SK-N-SH treated with all-trans-retinoic acid at 6 μM for 48 hours (cell line): ENCODE measurements at regions not wholly inside any gene's neighbourhood (a gene's known extent, or its start where the extent isn't known, plus 50 kb on each side); places are given as distances from the start of the nearest gene placed in this dataset.

Source experiments
- ATAC-seq: fragments of 200-7000 bp; cut with Tn5 transposase; 3 replicates; pipeline ENCODE4 v1.9.1; 2020; ENCODE audit warnings: mild to moderate bottlenecking, moderate library complexity
- ARNTL ChIP-seq: fragments of 450-650 bp; formaldehyde crosslinking; IDR thresholded peaks from 2 replicates; pipeline ENCODE4 v1.5.0; 2020; ENCODE audit warnings: low read depth, mild to moderate bottlenecking, moderate library complexity, borderline replicate concordance
- CSDC2 ChIP-seq: fragments of 250-450 bp; sonication (Bioruptor Pico); IDR thresholded peaks from 2 replicates; pipeline ENCODE4 v1.5.0; 2020; ENCODE audit warnings: mild to moderate bottlenecking, moderate library complexity
- CSRNP3 ChIP-seq: fragments of 250-450 bp; sonication (Bioruptor Pico); IDR thresholded peaks from 2 replicates; pipeline ENCODE4 v1.5.1; 2021; ENCODE audit warnings: mild to moderate bottlenecking, moderate library complexity
- ESRRG ChIP-seq: fragments of 250-450 bp; sonication (Bioruptor Pico); IDR thresholded peaks from 2 replicates; pipeline ENCODE4 v1.6.1; 2021; ENCODE audit warnings: mild to moderate bottlenecking
- GLIS3 ChIP-seq: fragments of 250-450 bp; sonication (Bioruptor Pico); IDR thresholded peaks from 2 replicates; pipeline ENCODE4 v1.5.0; 2020; ENCODE audit warnings: mild to moderate bottlenecking, moderate library complexity
- OSR1 ChIP-seq: fragments of 250-450 bp; sonication (Bioruptor Pico); IDR thresholded peaks from 2 replicates; pipeline ENCODE4 v1.8.0; 2022; ENCODE audit warnings: moderate library complexity, mild to moderate bottlenecking, inconsistent platforms
- PATZ1 ChIP-seq: fragments of 250-450 bp; sonication (Bioruptor Pico); IDR thresholded peaks from 2 replicates; pipeline ENCODE4 v1.8.0; 2020; ENCODE audit warnings: mild to moderate bottlenecking, moderate library complexity, borderline replicate concordance
- POU6F1 ChIP-seq: fragments of 250-450 bp; sonication (Bioruptor Pico); IDR thresholded peaks from 2 replicates; pipeline ENCODE4 v1.8.0; 2021; ENCODE audit warnings: low read depth, mild to moderate bottlenecking, moderate library complexity, borderline replicate concordance
- PPARA ChIP-seq: fragments of 250-450 bp; sonication (Bioruptor Pico); IDR thresholded peaks from 2 replicates; pipeline ENCODE4 v1.5.0; 2020; ENCODE audit warnings: mild to moderate bottlenecking, borderline replicate concordance
- RARB ChIP-seq: fragments of 250-450 bp; sonication (Bioruptor Pico); IDR thresholded peaks from 2 replicates; pipeline ENCODE4 v1.8.0; 2021; ENCODE audit warnings: mild to moderate bottlenecking, moderate library complexity
- SNAI2 ChIP-seq: fragments of 250-450 bp; sonication (Bioruptor Pico); IDR thresholded peaks from 2 replicates; pipeline ENCODE4 v1.5.0; 2020; ENCODE audit warnings: mild to moderate bottlenecking, moderate library complexity
- TCF4 ChIP-seq: fragments of 250-450 bp; sonication (Bioruptor Pico); IDR thresholded peaks from 2 replicates; pipeline ENCODE4 v1.8.0; 2021; ENCODE audit warnings: mild to moderate bottlenecking, moderate library complexity, borderline replicate concordance
- TOX ChIP-seq: fragments of 250-450 bp; sonication (Bioruptor Pico); IDR thresholded peaks from 2 replicates; pipeline ENCODE4 v1.8.0; 2021; ENCODE audit warnings: mild to moderate bottlenecking, moderate library complexity, borderline replicate concordance
- ZC3H10 ChIP-seq: fragments of 250-450 bp; sonication (Bioruptor Pico); IDR thresholded peaks from 2 replicates; pipeline ENCODE4 v1.5.1; 2021; ENCODE audit warnings: mild to moderate bottlenecking, moderate library complexity
- ZFP3 ChIP-seq: fragments of 250-450 bp; sonication (Bioruptor Pico); IDR thresholded peaks from 2 replicates; pipeline ENCODE4 v1.5.0; 2020; ENCODE audit warnings: mild to moderate bottlenecking, moderate library complexity
- ZFP30 ChIP-seq: fragments of 450-650 bp; formaldehyde crosslinking; IDR thresholded peaks from 2 replicates; pipeline ENCODE4 v1.5.0; 2022; ENCODE audit warnings: mild to moderate bottlenecking, moderate library complexity
- ZNF565 ChIP-seq: fragments of 450-650 bp; formaldehyde crosslinking; conservative IDR thresholded peaks from 2 replicates; pipeline ENCODE4 v1.5.0; 2020; ENCODE audit warnings: low read depth, mild to moderate bottlenecking, moderate library complexity
- ZNF70 ChIP-seq: fragments of 450-650 bp; formaldehyde crosslinking; IDR thresholded peaks from 2 replicates; pipeline ENCODE4 v1.5.0; 2020; ENCODE audit warnings: mild to moderate bottlenecking, moderate library complexity
- ZNF8 ChIP-seq: fragments of 450-650 bp; formaldehyde crosslinking; IDR thresholded peaks from 2 replicates; pipeline ENCODE4 v1.5.0; 2020; ENCODE audit warnings: mild to moderate bottlenecking, moderate library complexity
- TF ChIP-seq, protein P1 (sequence below): fragments of 250-450 bp; sonication (Bioruptor Pico); IDR thresholded peaks from 2 replicates; pipeline ENCODE4 v1.5.0; 2020; ENCODE audit warnings: mild to moderate bottlenecking, moderate library complexity

DNA sequence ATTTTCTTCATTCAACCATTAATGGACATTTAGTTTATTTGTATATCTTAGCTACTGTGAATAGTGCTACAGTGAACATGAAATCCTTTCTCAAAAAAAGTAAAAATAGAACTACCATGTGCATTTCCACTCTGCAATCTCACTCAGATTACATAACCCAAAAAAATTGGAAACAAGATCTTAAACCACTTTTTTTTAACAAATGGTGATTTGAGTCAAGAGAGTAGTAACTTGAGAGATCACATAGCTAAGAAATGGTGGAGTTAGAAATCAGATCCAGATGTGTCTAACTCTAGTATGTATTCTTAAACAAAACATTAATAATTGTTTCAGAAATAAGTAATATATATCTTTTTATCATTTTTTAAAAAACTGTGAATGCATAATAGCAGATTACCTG, 318.3 kb upstream of the SGCG start (continued):
- TF ChIP-seq, protein P1, sequence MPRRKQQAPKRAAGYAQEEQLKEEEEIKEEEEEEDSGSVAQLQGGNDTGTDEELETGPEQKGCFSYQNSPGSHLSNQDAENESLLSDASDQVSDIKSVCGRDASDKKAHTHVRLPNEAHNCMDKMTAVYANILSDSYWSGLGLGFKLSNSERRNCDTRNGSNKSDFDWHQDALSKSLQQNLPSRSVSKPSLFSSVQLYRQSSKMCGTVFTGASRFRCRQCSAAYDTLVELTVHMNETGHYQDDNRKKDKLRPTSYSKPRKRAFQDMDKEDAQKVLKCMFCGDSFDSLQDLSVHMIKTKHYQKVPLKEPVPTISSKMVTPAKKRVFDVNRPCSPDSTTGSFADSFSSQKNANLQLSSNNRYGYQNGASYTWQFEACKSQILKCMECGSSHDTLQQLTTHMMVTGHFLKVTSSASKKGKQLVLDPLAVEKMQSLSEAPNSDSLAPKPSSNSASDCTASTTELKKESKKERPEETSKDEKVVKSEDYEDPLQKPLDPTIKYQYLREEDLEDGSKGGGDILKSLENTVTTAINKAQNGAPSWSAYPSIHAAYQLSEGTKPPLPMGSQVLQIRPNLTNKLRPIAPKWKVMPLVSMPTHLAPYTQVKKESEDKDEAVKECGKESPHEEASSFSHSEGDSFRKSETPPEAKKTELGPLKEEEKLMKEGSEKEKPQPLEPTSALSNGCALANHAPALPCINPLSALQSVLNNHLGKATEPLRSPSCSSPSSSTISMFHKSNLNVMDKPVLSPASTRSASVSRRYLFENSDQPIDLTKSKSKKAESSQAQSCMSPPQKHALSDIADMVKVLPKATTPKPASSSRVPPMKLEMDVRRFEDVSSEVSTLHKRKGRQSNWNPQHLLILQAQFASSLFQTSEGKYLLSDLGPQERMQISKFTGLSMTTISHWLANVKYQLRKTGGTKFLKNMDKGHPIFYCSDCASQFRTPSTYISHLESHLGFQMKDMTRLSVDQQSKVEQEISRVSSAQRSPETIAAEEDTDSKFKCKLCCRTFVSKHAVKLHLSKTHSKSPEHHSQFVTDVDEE (CRISPR knock-in tag) = no peak
- TF ChIP-seq ZFP3 (CRISPR knock-in tag) = no peak
- TF ChIP-seq ESRRG (CRISPR knock-in tag) = no peak
- no peak for TF ChIP-seq ZNF70 (CRISPR knock-in tag)
- TF ChIP-seq CSDC2 = no peak
- TF ChIP-seq SNAI2 (CRISPR knock-in tag) = no peak
- TF ChIP-seq, all 23 proteins: peak for 0

- no peak for ATAC-seq
- no peak for TF ChIP-seq ZFP30 (CRISPR knock-in tag)
- TF ChIP-seq, protein P1 (CRISPR knock-in tag) = no peak
- no peak for TF ChIP-seq SNAI2 (CRISPR knock-in tag)
- no peak for TF ChIP-seq OSR1 (CRISPR knock-in tag)
- no peak for TF ChIP-seq ARNTL
- no peak for TF ChIP-seq PPARA (CRISPR knock-in tag)
- TF ChIP-seq ESRRG (CRISPR knock-in tag) = no peak
- TF ChIP-seq ZNF8 = no peak
- no peak for TF ChIP-seq RARB
- TF ChIP-seq TOX (CRISPR knock-in tag) = no peak
- no peak for TF ChIP-seq ZC3H10 (CRISPR knock-in tag)
These were observed 314.6 kb upstream of the SGCG start for GRCh38 chr13:22866221-22866620.

DNA sequence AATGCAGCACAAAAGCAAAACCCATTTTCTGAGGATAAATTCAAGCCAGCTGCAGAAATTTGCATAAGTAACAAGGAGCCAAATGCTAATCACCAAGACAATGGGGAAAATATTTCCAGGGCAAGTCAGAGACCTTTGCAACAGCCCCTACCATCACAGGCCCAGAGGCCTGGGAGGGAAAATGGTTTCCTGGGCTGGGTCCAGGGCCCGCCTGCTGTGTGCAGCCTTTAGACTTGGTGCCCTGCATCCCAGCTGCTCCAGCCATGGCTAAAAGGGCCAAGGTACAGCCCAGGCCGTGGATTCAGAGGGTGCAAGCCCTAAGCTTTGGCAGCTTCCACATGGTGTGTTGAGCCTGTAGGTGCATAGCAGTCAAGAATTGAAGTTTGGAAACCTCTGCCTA, 309.5 kb upstream of the SGCG start:
- no peak for TF ChIP-seq ZFP30 (CRISPR knock-in tag)
- no peak for TF ChIP-seq ZNF70 (CRISPR knock-in tag)
- no peak for TF ChIP-seq ZC3H10 (CRISPR knock-in tag)
- no peak for ATAC-seq

- ATAC-seq = no peak
- TF ChIP-seq SNAI2 (CRISPR knock-in tag) = no peak
- TF ChIP-seq TOX (CRISPR knock-in tag) = no peak
- TF ChIP-seq, protein P1 (CRISPR knock-in tag) = no peak
- no peak for TF ChIP-seq POU6F1 (CRISPR knock-in tag)
- TF ChIP-seq CSRNP3 = no peak
- no peak for TF ChIP-seq CSDC2
- TF ChIP-seq ARNTL = no peak
- TF ChIP-seq RARB = no peak
- no peak for TF ChIP-seq ZC3H10 (CRISPR knock-in tag)
- no peak for TF ChIP-seq ZNF8
- no peak for TF ChIP-seq ZFP3 (CRISPR knock-in tag)
- no peak for TF ChIP-seq ZFP30 (CRISPR knock-in tag)
- no peak for TF ChIP-seq ESRRG (CRISPR knock-in tag)
- TF ChIP-seq OSR1 (CRISPR knock-in tag) = no peak
- no peak for TF ChIP-seq GLIS3 (CRISPR knock-in tag)
- TF ChIP-seq PPARA (CRISPR knock-in tag) = no peak
- TF ChIP-seq PATZ1 (CRISPR knock-in tag) = no peak
- TF ChIP-seq ZNF565 = no peak
- no peak for TF ChIP-seq TCF4 (CRISPR knock-in tag)
These were observed 305.9 kb upstream of the SGCG start for GRCh38 chr13:22874839-22875238.
